Hematopoietic multipotent progenitor cell treated with erythropoietin and hydrocortisone succinate and interleukin-3 and kit ligand, for 15 days (in vitro differentiated cells): ENCODE measurements at regions not wholly inside any gene's neighbourhood (a gene's known extent, or its start where the extent isn't known, plus 50 kb on each side); places are given as distances from the start of the nearest gene placed in this dataset.
A peak's percentile ranks its signal among the peaks of the same experiment; 100 is the strongest.

Source experiments
- DNase-seq: peaks from one replicate; pipeline ENCODE4 v3.0.0-alpha.2; 2015; ENCODE audit warnings: low spot score

- peak; percentile 2 for DNase-seq
Observed at GRCh38 chr12:91355150-91356006, 172.8 kb upstream of the DCN start.

GRCh38 chr12:91353266-91353665 lies 170.6 kb upstream of the DCN start:
- no peak for DNase-seq

- DNase-seq = no peak
Observed at GRCh38 chr12:91349476-91349875, 166.9 kb upstream of the DCN start.

GRCh38 chr12:91347481-91348214 lies 165.0 kb upstream of the DCN start:
- no peak for DNase-seq

- no peak for DNase-seq
Observed at GRCh38 chr12:91346827-91347226, 164.2 kb upstream of the DCN start.

- DNase-seq = no peak
Observed at GRCh38 chr12:91344408-91344807, 161.8 kb upstream of the DCN start.

GRCh38 chr12:91343010-91343409 lies 160.4 kb upstream of the DCN start:
- DNase-seq = no peak

GRCh38 chr12:91339106-91339505 lies 156.5 kb upstream of the DCN start:
- DNase-seq = no peak

- DNase-seq = no peak
Observed at GRCh38 chr12:91335699-91336098, 153.1 kb upstream of the DCN start.

- no peak for DNase-seq
Observed at GRCh38 chr12:91333966-91334365, 151.3 kb upstream of the DCN start.

- DNase-seq = no peak
Observed at GRCh38 chr12:91332302-91332701, 149.7 kb upstream of the DCN start.

- DNase-seq = no peak
Observed at GRCh38 chr12:91331371-91331770, 148.8 kb upstream of the DCN start.

- no peak for DNase-seq
Observed at GRCh38 chr12:91328451-91328850, 145.8 kb upstream of the DCN start.

GRCh38 chr12:91327889-91328288 lies 145.3 kb upstream of the DCN start:
- DNase-seq = no peak

GRCh38 chr12:91327131-91327530 lies 144.5 kb upstream of the DCN start:
- DNase-seq = no peak

- peak; percentile 36 for DNase-seq
Observed at GRCh38 chr12:91326058-91327027, 143.7 kb upstream of the DCN start.

GRCh38 chr12:91320999-91321398 lies 138.4 kb upstream of the DCN start:
- no peak for DNase-seq

GRCh38 chr12:91319071-91319760 lies 136.6 kb upstream of the DCN start:
- DNase-seq = no peak

- DNase-seq = no peak
Observed at GRCh38 chr12:91317306-91317705, 134.7 kb upstream of the DCN start.

- DNase-seq = no peak
Observed at GRCh38 chr12:91316907-91317269, 134.3 kb upstream of the DCN start.

- DNase-seq = no peak
Observed at GRCh38 chr12:91316161-91316906, 133.7 kb upstream of the DCN start.
